ENCODE measurements at regions not wholly inside any gene's neighbourhood (a gene's known extent, or its start where the extent isn't known, plus 50 kb on each side); places are given as distances from the start of the nearest gene placed in this dataset.

- H3K4ac ChIP-seq (replicated peaks; ENCODE audit: insufficient read length, low read depth, low read length) = no peak overlapping the region
- WGBS, 2 experiments (ENCODE audit: extremely low coverage in 1 of 2, insufficient coverage in 1 of 2, insufficient read length in 1 of 2, insufficient replicate concordance in 2 of 2, low coverage in 1 of 2, low lambda C conversion rate in 2 of 2, missing lambda C conversion rate in 1 of 2) = 93% methylated on average over 3 of the region's 3 CpGs; no CpG with 5 or more reads in 1 of the 2 experiments
- no peaks in the 10 kb centered on the region for H3K9me3 ChIP-seq (ENCODE audit: insufficient read depth in 2 of 2, low read depth in 1 of 2, low read length in 1 of 2)
- H2BK12ac ChIP-seq (ENCODE audit: low read depth, low read length) = no peak overlapping the region
- no peaks in the 10 kb centered on the region for H4K20me1 ChIP-seq (replicated peaks in 1 of 2; ENCODE audit: control insufficient read depth in 1 of 2, insufficient read depth in 2 of 2, low read length in 2 of 2)
- H3K27ac ChIP-seq (ENCODE audit: low read depth, low read length) = no peak overlapping the region
- H4K5ac ChIP-seq (ENCODE audit: insufficient read length, low read depth, low read length) = no peak overlapping the region
- H3K56ac ChIP-seq (replicated peaks; ENCODE audit: insufficient read length, low read depth, low read length) = no peak overlapping the region
- H2BK120ac ChIP-seq (replicated peaks; ENCODE audit: low read depth, low read length) = no peak overlapping the region
- no peaks in the 10 kb centered on the region for H3K27me3 ChIP-seq (replicated peaks in 1 of 4; ENCODE audit: control insufficient read depth in 3 of 4, extremely low read depth in 1 of 4, insufficient read depth in 3 of 4, low read length in 3 of 4)
- no peak overlapping the region for H3K23ac ChIP-seq (ENCODE audit: insufficient read length)
- H3K4me2 ChIP-seq (ENCODE audit: insufficient read depth in 1 of 2, low read depth in 2 of 2, low read length in 2 of 2) = no peak overlapping the region
- no peak overlapping the region for H3K14ac ChIP-seq (ENCODE audit: insufficient read length)
- no peak overlapping the region for H3K9ac ChIP-seq (replicated peaks in 1 of 4; ENCODE audit: extremely low read depth in 1 of 4, low read depth in 3 of 4, low read length in 3 of 4)
- H2BK20ac ChIP-seq (ENCODE audit: low read length) = no peak overlapping the region
- ChIA-PET POLR2A (ENCODE audit: partially characterized antibody) (interaction anchor here (1.0 kb wide), 1 partner anchor 9 kb away, joined by 3 read pairs; no protein-coding TSS in a partner anchor), CTCF (ENCODE audit: partially characterized antibody) (interaction anchor here (0.6 to 1.3 kb wide), 2 partner anchors 43 to 166 kb away, joined by 3 read pairs; no protein-coding TSS in a partner anchor)
- no peak overlapping the region for H2BK5ac ChIP-seq (ENCODE audit: low read depth, low read length)
- H4K91ac ChIP-seq (replicated peaks; ENCODE audit: insufficient read length, low read length) = no peak overlapping the region
- no peak for FAIRE-seq
- H2BK15ac ChIP-seq (ENCODE audit: low read length) = no peak overlapping the region
- no peak for DNase-seq (ENCODE audit: low read depth in 1 of 2, low spot score in 2 of 2)
- peaks cover 0 to 4% (median 2%) of the 10 kb centered on the region in 4 experiments; a peak in 3 of 7 replicates for H3K4me1 ChIP-seq (replicated peaks in 1 of 4; ENCODE audit: control insufficient read depth in 3 of 4, insufficient read depth in 4 of 4, low read length in 3 of 4)
- no peaks in the 10 kb centered on the region for H3K79me1 ChIP-seq (ENCODE audit: low read depth, low read length)
- H4K8ac ChIP-seq (ENCODE audit: extremely low read depth, insufficient read depth, low read length) = no peak overlapping the region
- H3K79me2 ChIP-seq (ENCODE audit: control insufficient read depth in 1 of 2, insufficient read depth in 2 of 2, low read length in 2 of 2) = no peaks in the 10 kb centered on the region
- H3K36me3 ChIP-seq (ENCODE audit: control insufficient read depth in 2 of 4, insufficient read depth in 4 of 4, low read length in 3 of 4) = no peaks in the 10 kb centered on the region
- H2AK5ac ChIP-seq (ENCODE audit: low read depth, low read length) = no peak overlapping the region
- H3K4me3 ChIP-seq (ENCODE audit: extremely low read depth in 1 of 4, insufficient read depth in 2 of 4, low read depth in 3 of 4, low read length in 4 of 4) = no peak overlapping the region
- no peaks in the 10 kb centered on the region; the same call in 1 of the 2 replicates for H3K23me2 ChIP-seq (ENCODE audit: low read depth, low read length)
- no peak overlapping the region for H2AFZ ChIP-seq (ENCODE audit: low read length)
- H3K18ac ChIP-seq (ENCODE audit: extremely low read depth, low read length) = no peak overlapping the region
- TF ChIP-seq ZNF274 (IDR thresholded peaks at IDR 0.05; ENCODE audit: borderline replicate concordance, extremely low read depth, low read length) = no peak
- no peak for TF ChIP-seq SRF (IDR thresholded peaks at IDR 0.05; ENCODE audit: low read depth, low read length)
- no peak for TF ChIP-seq SUZ12 (IDR thresholded peaks at IDR 0.05; ENCODE audit: low read length)
- TF ChIP-seq BCL11A (IDR thresholded peaks at IDR 0.05; ENCODE audit: low read depth in 2 of 2, low read length in 2 of 2) = no peak
- TF ChIP-seq CBX5 (IDR thresholded peaks at IDR 0.05; ENCODE audit: low read depth, low read length) = no peak
- TF ChIP-seq, protein P1, sequence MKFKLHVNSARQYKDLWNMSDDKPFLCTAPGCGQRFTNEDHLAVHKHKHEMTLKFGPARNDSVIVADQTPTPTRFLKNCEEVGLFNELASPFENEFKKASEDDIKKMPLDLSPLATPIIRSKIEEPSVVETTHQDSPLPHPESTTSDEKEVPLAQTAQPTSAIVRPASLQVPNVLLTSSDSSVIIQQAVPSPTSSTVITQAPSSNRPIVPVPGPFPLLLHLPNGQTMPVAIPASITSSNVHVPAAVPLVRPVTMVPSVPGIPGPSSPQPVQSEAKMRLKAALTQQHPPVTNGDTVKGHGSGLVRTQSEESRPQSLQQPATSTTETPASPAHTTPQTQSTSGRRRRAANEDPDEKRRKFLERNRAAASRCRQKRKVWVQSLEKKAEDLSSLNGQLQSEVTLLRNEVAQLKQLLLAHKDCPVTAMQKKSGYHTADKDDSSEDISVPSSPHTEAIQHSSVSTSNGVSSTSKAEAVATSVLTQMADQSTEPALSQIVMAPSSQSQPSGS (IDR thresholded peaks at IDR 0.05; ENCODE audit: low read length) = no peak
- TF ChIP-seq MAX (IDR thresholded peaks at IDR 0.05) = no peak
- TF ChIP-seq POLR2A (IDR thresholded peaks at IDR 0.05; ENCODE audit: control extremely low read depth in 1 of 2, low read depth in 2 of 2, low read length in 2 of 2) = no peak
- TF ChIP-seq CTCF (IDR thresholded peaks at IDR 0.05; ENCODE audit: control extremely low read depth in 1 of 3, insufficient read depth in 1 of 3, low read depth in 1 of 3, low read length in 3 of 3) = no peak
- no peak for TF ChIP-seq EGR1 (IDR thresholded peaks at IDR 0.05; ENCODE audit: borderline replicate concordance, low read depth, low read length)
Measured at GRCh38 chr11:80383655-80384054, 942.8 kb upstream of the TENM4 start.

Data from H1 (cell line).